Activated CD8-positive, alpha-beta memory T cell treated with anti-CD3 and anti-CD28 coated beads for 36 hours (primary cell): ENCODE measurements at regions not wholly inside any gene's neighbourhood (a gene's known extent, or its start where the extent isn't known, plus 50 kb on each side); places are given as distances from the start of the nearest gene placed in this dataset.
"Not testable (repeated sequence)": the region's sequence is repeated elsewhere in the genome, so short reads cannot be mapped to it uniquely, and the experiment has no call there.

Experiments used
- CTCF ChIA-PET: fragments of 350-600 bp; sonication (Branson Sonifier 250); formaldehyde crosslinking; loops from one replicate; lab custom pipeline; 2021; ENCODE audit warnings: antibody characterized with exemption; lab: Charles Lee
- POLR2A ChIA-PET: fragments of 350-600 bp; sonication (Branson Sonifier 250); formaldehyde crosslinking; loops from one replicate; lab custom pipeline; 2021; ENCODE audit warnings: antibody characterized with exemption; lab: Charles Lee

DNA sequence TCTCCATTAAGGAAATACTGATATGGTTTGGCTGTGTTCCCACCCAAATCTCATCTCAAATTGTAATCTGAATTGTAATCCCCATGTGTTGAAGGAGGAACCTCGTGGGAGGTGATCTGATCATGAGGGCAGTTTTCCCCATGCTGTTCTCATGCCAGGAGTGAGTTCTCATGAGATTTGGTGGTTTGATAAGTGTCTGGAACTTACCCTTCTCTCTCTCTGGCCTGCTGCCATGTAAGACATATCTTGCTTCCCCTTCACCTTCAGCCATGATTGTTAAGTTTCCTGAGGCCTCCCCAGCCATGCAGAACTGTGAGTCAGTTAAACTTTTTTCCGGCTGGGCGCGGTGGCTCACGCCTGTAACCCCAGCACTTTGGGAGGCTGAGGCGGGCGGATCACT lies 340.3 kb upstream of the MAGEB18 start:
- CTCF ChIA-PET, POLR2A ChIA-PET: not testable (repeated sequence)

- CTCF ChIA-PET: no interaction called here
- POLR2A ChIA-PET: no interaction called here
Measured at GRCh38 chrX:25805744-25806143, 332.4 kb upstream of the MAGEB18 start.

- CTCF ChIA-PET: no interaction called here
- POLR2A ChIA-PET: no interaction called here
Measured at GRCh38 chrX:25807022-25807421, 331.1 kb upstream of the MAGEB18 start.

DNA sequence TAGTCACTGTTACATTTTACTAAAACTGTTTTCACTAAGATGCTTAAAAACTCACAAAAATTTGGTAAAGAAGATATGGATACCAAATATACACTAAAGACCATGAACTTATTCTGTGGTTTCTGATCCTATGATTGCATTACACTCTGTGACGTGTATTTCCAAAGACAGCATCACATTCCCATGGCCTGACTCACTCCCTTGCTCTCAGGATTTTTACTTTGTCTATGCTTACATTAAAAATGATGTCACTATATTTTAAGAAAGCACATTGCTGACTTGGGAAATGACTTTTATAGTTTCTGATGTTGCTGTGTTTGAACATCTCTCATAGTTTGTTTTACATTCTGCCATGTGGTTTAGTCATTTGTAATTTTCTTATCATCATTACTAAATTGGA lies 327.9 kb upstream of the MAGEB18 start:
- ChIA-PET POLR2A (no interaction called here), CTCF (no interaction called here)

- ChIA-PET CTCF (no interaction called here), POLR2A (no interaction called here)
Measured at GRCh38 chrX:25819879-25820278, 318.3 kb upstream of the MAGEB18 start.

- CTCF ChIA-PET: no interaction called here
- POLR2A ChIA-PET: no interaction called here
Measured at GRCh38 chrX:25851141-25851540, 287.0 kb upstream of the MAGEB18 start.

GRCh38 chrX:25853002-25853479 lies 285.1 kb upstream of the MAGEB18 start:
- CTCF ChIA-PET: no interaction called here
- POLR2A ChIA-PET: no interaction called here

DNA sequence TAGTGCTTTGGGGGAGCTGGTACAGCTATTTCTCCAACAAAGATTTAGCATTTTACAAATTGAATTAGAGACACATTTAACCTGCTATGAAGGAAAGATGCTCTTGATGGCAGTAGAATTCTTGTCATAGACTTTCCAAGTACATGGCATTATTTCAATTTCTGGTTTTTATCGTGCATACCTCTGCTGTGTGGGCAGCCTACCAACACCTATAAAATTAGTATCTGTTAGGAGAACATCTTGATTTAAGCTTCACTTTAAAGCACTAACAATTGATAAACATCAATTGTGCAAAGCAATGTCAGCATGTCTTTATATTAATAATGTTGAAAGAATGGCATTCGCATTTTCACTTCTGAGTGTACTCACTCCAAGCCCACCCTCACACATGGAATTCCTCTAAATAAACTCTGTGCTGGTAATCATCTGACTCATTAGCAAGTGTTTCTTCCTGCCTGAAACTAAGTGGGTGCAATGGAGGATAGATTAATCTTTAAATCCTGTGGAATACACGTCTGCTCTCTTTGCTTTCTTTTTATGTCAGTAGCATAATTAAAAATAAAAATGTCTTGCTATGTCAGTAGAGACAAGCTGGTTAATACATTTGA lies 279.8 kb upstream of the MAGEB18 start:
- POLR2A ChIA-PET: no interaction called here
- CTCF ChIA-PET: no interaction called here

GRCh38 chrX:25860322-25860721 lies 277.8 kb upstream of the MAGEB18 start:
- CTCF ChIA-PET: no interaction called here
- POLR2A ChIA-PET: no interaction called here

DNA sequence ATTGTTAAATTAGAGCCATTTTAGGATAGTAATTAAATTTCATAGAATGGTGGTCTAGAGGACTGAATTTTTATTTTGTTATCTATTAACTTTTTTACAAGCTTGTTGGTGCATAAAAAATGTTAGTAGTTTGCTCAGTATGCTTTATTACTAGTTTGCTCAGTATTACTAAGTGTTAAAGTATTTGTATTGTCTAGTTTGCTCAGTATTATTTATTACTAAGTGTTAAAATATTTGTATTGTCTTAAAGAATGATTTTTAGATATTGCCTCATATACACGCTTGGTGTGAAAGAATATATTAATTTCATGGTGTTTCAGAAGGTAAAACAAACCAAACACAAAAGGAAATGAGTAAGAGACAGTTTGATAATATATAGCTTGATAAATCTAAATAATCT lies 268.4 kb upstream of the MAGEB18 start:
- POLR2A ChIA-PET: no interaction called here
- CTCF ChIA-PET: no interaction called here

DNA sequence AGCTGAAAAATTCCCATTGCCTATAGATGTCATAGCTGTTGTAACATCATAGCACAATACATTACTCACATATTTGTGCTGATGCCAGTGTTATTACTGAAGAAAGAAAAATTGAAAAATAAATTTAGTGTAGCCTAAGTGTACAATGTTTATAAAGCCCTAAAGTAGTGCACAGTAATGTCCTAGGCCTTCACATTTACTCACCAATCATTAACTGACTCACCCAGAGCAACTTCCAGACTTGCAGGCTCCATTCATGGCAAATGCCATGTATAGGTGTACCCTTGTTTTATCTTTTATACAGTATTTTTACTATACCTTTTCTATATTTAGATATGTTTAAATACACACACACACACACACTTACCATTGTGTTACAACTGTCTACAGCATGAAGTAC lies 265.4 kb upstream of the MAGEB18 start:
- ChIA-PET CTCF (no interaction called here), POLR2A (no interaction called here)

- POLR2A ChIA-PET: no interaction called here
- CTCF ChIA-PET: no interaction called here
Measured at GRCh38 chrX:25873196-25873595, 264.9 kb upstream of the MAGEB18 start.

- ChIA-PET CTCF (no interaction called here), POLR2A (no interaction called here)
Measured at GRCh38 chrX:25878806-25879205, 259.3 kb upstream of the MAGEB18 start.

DNA sequence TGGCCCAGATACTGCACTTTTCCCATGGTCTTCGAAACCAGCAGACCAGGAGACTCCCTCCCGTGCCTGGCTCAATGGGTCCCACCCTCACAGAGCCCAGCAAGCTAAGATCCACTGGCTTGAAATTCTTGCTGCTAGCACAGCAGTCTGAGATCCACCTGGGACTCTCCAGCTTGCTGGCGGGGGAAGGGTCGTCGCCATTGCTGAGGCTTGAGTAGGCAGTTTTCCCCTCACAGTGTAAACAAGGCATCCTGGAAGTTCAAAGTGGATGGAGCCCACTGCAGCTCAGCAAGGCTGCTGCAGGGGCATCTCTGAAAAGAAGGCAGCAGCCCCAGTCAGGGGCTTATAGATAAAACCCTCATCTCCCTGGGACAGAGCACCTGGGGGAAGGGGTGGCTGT lies 255.6 kb upstream of the MAGEB18 start:
- POLR2A ChIA-PET, CTCF ChIA-PET: not testable (repeated sequence)

DNA sequence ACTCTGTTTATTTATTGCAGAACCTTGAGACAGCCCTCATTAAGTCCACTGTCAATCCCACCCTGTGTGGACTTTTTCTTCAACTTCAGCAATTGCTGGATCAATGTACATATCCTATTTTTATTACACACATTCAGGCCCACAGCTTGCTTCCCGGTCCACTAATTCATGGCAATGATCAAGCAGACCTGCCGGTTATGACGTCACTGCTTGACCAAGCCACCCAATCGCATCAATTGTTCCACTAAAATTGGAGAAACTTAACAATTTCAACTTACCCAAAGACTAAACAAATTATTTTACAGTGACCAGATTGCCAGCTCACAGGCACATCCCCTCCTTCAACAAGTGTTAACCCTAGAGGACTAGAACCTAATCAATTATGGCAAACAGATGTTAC lies 240.4 kb upstream of the MAGEB18 start:
- CTCF ChIA-PET: no interaction called here
- POLR2A ChIA-PET: no interaction called here

- CTCF ChIA-PET, POLR2A ChIA-PET: not testable (repeated sequence)
Measured at GRCh38 chrX:25905728-25906127, 232.4 kb upstream of the MAGEB18 start.

GRCh38 chrX:25925946-25926345 lies 212.2 kb upstream of the MAGEB18 start:
- ChIA-PET CTCF (no interaction called here), POLR2A (no interaction called here)

DNA sequence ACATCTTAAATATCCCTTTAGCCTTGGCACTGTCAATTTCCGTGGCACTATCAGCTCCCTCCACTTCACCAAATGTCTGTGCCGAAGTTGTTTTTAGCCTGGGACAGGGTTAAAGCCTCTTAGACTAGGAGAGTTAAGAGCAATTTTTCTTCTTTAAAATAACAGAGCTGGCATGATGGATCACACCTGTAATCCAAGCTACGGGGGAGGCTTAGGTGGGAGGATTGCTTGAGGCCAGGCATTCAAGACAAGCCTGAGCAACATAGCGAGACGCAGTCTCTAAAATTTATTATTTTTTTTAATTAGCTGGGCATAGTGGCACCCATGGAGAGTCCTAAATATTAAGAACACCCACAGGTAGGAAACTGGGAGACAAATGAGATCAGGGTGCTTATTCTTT lies 209.8 kb upstream of the MAGEB18 start:
- ChIA-PET CTCF (no interaction called here), POLR2A (no interaction called here)

DNA sequence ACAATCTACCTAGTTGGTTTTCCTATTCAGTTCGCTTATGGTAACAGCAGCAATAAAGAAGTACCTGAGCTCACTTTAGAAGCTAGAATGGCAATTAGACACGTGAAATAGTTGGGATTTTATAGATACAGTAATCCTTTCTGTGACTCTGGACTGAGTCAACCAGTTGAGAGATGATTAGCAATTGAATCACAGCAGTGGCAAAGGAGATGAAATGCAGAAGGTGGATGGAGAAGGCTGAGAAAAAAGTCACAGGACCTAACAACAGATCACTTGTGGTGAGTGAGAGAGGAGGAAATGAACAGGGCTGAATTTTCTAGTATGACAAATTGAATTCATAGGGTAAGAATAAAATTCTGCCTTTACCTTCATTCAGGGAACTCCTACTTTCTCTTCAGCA lies 197.1 kb upstream of the MAGEB18 start:
- ChIA-PET CTCF (no interaction called here), POLR2A (no interaction called here)

DNA sequence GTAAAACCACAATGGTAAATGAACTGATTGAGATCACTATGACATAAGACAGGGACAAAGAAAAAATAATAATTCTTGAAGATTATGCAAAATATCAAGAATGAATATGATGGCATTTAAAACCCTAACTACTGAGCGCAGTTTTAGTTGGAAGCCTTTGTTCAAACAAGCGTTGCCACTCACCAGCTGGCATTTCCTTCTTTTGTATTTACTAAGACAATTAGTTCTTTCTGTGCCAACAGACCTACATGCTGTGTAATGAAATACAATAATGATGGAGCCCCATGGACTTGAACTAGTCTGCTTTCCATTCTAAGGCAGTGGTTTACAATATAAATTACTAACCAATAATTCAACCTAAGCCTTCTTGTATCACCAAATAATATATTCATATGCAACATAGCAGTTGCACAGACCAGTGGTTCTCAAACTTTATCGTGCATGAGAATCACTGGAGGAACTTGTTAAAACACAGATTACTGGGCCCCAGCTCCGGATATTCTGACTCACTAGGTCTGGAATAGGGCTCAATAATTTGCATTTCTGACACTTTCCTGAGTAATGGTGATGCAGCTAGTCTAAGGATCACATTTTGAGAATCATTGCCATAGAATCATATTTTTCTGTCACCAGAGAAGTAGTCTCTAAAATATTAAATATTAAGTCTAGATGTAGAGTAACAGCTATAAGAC lies 196.4 kb upstream of the MAGEB18 start:
- ChIA-PET POLR2A (no interaction called here), CTCF (no interaction called here)

- ChIA-PET CTCF (no interaction called here), POLR2A (no interaction called here)
Measured at GRCh38 chrX:25968920-25969319, 169.2 kb upstream of the MAGEB18 start.
